GM18870 (cell line): ENCODE measurements at regions not wholly inside any gene's neighbourhood (a gene's known extent, or its start where the extent isn't known, plus 50 kb on each side); places are given as distances from the start of the nearest gene placed in this dataset.

Experiments
- ATAC-seq: cut with Tn5 transposase; IDR thresholded peaks from one replicate; pipeline ENCODE4 v1.9.1; 2021; ENCODE audit warnings: moderate library complexity; ENCODE audit not compliant: unreplicated experiment

DNA sequence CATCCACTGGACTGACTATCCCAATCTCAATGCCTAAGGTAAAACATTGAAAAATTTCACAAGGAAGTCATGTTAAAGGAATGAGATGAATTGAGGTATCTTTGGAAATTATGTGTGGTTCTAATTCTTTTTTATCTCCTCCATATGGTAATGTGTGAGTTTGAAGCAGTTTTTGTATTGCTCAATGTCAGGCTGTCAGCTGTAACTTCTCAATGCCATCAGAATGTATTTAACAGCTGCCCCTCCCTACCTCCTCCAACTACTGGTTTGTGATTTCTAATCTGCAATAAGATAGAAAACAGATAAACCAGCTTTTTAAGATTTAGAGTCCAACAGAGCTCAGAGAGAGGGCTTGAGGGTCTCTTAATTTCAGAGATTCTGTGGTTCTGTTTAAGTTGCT lies 1005.8 kb upstream of the ADGRB3 start:
- no peak for ATAC-seq

DNA sequence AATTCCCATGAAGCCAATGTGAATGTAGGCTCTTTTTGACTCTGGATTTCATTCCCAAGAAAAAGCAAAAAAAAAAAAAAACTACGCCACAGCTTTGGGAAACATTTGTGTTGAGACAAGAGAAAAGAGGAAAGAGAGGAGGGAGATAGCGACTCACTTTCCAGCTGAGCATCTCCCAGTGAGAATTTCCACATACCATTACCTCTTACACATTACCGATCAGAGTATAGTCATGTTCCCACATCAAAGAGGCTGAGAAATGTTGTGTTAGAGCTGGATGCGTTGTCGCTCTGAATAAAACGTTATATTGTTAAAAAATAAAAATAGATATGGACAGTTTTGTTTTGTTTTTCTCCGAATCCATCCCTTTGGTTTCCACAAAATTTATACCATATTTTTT lies 1019.3 kb upstream of the ADGRB3 start:
- no peak for ATAC-seq

DNA sequence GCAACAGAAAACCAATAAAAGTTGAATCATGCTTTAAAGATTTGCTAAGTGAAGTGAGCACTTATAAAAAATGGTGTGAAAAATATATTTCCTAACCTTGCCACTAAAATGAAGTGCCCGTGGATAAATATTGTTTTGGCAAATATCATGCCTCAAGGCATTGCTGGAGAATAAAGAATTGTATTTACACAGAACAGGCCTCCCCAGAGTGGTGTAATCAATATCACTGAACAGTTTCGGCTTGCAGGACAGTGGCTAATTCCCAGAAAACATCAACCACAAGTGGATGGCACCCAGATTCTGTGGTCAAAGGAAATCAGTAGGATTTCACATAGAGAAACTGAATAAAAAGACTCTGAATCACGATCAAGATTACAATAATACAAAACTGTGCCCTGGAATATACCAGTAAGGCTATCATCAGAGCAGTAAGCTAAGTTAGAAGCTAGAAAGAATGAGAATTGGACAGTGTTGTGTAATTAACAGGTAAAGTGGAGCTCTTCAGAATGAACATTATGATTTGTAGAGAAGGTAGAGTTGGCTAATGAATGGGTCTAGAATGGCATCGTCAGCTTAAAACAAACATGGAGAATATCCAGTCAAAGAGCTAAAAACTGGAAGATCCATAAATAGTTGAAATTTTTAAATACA lies 1026.9 kb upstream of the ADGRB3 start:
- no peak for ATAC-seq

DNA sequence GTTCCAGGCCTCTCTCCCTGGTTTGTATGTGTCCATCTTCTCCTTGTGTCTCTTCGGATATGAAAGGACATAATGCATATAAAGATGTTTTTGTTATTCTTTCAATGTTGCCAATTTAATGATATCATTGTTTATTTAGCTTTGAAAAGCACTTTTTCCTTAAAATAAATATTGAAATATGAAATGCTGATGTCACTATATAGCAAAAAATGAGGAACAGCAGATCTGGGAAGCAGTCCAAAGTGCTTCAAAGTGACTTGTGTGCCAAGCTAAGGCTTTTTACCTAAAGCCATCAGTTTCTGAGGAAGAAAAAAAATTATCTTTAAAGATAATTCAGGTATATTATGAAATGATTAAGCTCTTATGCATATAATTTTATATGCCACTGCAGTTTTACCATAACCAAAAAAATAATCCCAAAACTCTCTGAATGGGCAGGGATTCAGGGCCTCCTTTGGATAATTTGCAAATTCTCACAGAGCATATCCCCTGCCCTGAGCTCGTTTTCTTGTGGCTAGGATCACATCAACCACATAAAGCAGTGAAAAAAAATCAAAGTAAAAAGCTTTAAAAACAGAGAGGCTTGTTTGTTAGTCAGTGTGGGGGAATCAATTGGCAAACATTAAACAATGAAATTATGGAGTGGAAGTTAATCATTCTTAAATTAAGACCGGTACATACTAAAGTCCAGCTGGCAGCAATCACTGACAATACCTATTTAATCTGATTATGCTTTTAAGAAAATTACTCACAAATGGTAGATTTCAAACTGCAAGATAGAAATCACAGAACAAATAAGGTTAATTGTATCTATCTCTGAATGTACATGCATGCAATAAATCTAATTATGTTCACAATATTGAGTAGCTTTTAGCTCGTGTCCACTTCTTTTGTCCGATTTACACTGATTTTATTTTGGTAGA lies 1027.9 kb upstream of the ADGRB3 start:
- ATAC-seq = no peak

DNA sequence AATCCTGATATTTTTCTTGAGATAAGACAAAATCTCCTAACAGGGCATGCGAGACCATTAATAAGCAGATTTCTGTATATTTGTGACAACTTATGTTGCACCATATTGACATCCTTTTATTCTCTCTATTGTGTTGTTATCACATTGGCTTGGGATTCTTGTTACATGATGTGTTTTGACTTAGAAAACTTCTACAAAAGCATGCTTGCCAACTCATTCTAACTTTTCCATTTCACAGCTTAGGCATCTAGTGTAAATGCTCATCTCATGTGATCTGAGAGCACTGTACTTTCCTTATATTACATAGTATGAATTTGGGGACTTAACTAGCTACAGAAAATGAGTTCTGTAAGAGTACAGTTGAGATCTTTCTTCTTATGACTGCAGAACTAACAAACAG lies 1040.7 kb upstream of the ADGRB3 start:
- no peak for ATAC-seq

DNA sequence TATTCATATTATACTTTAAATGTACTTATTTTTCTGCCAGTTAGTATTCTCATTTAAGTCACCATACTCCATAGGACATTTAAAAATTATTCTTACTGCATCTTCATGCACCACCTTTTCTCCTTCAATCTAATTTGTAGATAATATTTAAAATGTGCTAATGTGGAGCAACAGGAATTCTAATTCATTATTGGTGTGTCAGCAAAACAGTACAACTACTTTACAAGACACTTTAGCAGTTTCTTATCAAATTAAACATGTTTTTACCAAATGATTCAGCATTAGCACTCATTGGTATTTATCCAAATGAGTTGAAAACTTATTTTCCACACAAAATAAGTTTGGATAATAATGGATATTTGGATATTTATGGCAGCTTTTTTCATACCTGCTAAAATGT lies 1041.8 kb upstream of the ADGRB3 start:
- no peak for ATAC-seq

DNA sequence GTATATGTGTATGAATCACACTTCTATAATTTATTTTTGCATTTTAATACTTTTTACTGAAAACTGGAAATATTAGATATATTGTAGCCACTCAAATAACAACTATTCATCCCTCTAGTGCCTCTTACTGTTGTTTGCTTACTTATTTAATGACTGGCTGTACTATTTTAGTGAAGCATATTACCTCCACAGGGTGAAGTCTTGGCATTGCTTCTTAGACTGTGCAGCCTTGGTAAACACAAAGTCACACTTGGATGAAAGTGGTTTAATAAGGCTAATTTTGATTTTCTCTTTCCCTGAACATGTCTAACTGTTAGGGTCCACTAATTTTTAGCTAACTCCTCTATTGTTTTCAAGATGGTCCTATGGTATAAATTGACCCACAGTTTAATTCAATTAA lies 1043.2 kb upstream of the ADGRB3 start:
- ATAC-seq = no peak

DNA sequence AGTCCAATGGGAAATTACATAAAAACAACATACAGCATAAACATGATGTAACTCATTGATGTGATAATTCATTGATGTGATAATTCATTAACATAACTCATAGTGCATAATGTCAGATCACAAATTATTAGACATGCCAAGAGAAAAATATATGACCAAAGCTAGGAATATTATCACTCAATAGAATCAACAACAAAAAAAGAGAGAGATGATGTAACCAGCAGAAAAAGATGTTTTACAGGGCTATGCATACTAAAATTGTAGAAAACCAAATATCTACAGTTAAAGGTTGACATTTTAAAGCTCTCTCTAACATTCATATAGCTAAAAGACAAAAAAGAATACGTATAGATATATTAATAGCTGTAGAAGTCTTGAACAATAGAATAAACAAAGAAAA lies 1067.2 kb upstream of the ADGRB3 start:
- ATAC-seq = no peak

DNA sequence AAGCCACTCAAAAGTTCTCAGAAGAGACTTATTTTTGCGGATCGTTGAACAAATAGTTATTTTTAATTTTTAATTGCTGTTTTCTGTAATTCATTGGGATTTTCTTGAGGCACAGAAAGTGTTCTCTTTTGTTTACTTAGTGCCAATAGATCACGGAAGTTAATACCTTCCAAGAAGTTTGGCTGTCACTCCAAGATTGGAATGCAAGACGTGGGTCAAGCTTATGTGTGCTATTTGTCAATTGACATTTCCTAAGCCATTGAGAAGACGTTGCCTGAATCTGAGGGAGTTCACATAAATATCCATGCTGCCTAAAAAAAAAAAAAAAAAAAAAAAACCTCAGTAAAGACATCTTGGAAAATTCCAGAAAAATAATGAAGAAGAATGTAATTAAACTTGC lies 1071.4 kb upstream of the ADGRB3 start:
- ATAC-seq = no peak

DNA sequence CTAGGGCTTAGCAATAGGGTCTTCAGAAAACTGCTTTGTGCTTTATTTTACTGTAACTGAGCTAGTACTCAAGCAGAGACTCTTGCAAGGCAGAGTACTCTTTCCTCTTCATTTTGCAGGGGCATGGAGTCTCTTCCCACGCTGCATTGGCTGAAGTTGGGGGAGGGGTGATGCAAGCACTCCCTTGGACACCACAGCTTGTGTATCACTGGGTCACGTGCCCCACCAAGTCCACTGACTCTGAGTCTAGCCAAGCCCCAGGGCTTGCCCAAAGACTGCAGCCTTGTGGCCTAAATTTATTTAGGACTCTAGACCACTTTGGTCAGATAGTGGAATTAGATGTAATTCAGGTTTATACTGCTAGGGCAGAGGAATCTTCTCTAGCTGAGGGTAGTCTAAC lies 1075.0 kb upstream of the ADGRB3 start:
- ATAC-seq = no peak

DNA sequence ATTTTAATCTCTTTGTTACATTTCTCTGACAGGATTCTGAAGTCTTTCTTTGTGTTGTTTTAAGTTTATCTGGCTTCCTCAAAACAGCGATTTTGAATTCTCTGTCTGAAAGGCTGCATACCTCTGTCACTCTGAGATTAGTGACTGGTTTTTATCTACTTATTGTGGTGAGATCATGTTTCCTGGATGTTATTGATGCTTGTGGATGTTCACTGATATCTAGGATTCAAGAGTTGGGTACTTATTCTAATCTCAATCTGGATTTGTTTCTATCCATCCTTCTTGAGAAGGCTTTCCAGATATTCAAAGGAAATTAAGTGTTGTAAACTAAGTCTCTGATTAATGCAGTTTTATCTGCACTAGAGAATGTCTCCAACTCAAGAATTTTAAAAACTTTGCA lies 1076.1 kb upstream of the ADGRB3 start:
- ATAC-seq = no peak

DNA sequence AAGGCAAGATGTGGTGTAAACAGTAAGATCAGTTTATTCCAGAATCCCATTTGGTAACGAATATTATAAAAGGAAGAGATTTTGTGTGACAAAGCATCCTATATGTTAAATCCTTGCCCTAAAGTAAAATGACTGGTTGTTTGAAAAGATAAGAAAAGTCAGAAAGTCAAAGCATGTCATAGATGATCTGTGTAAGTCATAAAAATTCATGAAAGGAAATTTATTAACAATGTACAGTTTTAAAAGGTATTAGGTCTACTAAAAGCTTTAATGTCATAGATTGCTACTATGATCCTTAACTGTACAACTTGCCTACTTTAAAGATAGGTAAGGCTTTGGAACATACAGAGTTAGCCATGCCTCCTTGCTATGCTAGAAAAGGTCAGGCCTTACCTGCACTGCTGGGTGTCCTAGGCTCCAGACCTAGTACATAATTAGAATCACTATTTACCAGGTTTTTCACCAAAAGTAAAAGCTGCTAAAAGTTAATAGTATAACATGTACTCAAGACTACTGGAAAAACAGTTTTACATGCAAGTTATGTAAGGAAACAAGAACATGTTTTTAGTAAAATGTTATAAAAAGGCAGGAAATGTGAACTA lies 1090.1 kb upstream of the ADGRB3 start:
- ATAC-seq = no peak

DNA sequence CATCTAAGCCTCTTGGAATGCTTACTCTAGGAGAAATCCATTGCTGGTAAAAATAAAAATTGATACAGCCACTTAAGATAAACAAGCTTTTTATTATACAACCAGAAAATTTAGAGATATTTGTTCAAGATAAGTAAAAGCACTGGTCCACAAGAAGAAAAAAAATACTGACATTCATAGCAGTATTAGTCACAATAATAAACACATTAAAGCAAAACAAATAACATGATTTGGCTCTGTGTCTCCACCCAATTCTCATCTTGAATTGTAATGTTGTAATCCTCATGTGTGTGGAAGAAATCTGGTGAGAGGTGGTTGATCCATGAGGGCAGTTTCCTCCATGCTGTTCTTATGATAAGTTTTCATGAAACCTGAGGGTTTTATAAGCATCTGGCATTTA lies 1093.5 kb upstream of the ADGRB3 start:
- ATAC-seq = no peak

DNA sequence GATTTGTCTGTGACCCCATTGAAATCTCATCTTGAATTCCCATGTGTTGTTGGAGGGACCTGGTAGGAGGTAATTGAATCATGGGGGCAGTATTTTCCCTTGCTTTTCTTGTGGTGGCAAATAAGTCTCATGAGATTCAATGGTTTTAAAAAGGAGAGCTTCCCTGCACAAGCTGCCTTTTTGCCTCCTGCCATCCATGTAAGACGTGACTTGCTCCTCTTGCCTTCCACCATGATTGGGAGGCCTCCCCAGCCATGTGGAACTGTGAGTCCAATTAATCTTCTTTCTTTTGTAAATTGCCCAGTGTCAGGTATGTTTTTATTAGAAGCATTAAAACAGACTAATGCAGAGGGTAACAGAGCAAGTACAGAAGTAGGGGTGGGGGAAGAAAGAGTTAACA lies 1097.0 kb upstream of the ADGRB3 start:
- ATAC-seq = no peak

DNA sequence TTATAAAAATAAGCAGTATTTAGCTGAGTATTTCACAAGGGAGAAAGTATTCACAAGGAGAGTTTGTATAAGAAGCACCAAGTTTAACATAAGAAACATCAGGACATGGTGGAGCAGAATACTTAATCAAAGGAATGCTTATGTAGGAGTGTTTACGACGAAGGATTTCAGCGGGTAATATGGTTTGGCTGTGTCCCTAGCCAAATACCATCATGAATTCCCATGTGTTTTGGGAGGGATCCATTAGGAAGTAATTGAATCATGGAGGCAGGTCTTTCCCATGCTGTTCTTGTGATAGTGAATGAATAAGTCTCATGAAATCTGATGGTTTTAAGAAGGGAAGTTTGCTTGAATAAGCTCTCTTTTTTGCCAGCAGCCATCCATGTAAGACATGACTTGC lies 1099.1 kb upstream of the ADGRB3 start:
- no peak for ATAC-seq

DNA sequence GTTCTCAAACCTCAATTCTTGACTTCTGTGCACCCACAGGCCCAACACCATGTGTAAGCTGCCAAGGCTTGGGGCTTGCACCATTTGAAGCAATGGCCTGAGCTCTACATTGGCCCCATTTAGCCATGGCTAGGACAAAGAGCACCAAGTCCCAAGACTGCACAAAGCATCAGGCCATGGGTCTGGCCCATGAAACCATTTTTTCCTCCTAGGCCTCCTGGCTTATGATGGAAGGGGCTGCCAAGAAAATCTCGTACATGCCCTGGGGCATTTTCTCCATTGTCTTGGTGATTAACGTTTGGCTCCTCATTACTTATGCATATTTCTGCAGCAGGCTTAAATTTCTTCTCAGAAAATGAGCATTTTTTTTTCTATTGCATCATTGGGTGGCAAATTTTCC lies 1128.7 kb upstream of the ADGRB3 start:
- no peak for ATAC-seq

DNA sequence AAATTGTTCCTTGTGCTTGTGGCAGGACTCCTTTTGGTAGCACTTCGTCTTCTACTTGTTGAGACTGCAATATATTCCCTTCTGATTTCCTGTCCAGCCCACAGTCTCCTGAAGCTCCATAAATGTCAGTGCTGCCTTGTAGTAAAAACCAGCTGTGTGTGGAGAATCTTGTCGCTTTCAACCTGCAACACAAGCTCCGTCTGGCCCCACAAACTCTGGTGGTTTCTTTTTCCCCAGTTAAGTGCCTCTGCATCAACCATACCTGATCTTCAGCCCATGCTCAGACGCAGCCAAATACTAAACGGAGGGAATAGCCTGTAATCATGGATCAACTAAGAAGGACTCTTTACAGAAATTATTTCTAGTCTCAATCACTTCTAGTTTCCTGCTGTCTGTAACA lies 1133.3 kb upstream of the ADGRB3 start:
- no peak for ATAC-seq

DNA sequence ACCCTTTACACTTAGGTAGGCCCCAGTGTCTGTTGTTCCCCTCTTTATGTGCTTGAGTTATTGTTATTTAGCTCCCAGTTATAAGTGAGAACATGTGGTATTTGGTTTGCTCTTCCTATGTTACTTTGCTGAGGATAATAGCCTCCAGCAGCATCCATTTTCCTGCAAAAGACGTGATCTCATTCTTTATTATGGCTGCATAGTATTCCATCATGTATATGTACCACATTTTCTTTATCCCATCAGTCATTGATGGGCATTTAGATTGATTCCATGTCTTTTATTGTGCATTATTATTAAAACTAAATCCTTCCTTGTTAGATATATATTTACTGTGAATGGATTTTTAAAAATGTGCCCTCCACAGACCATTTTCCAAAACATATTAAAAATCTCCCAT lies 1137.3 kb upstream of the ADGRB3 start:
- no peak for ATAC-seq

DNA sequence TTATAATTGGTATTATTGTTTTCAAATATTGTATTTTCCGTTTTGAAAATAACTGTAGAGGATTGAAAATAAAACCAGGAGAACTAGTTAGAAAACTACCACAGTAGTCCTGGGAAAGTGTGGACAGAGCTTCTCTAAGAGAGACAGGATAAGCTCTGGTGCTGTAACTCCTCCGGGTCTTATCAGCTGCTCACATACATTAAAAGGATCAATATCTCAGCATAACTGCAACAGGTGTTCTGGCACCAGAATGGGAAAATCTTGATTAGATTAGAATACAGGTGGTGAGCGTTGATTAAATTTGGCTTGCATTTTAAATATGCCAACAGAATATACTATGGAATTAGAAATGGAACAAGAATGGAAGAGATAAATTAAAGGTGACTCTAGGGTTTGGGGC lies 1138.9 kb upstream of the ADGRB3 start:
- ATAC-seq = no peak

DNA sequence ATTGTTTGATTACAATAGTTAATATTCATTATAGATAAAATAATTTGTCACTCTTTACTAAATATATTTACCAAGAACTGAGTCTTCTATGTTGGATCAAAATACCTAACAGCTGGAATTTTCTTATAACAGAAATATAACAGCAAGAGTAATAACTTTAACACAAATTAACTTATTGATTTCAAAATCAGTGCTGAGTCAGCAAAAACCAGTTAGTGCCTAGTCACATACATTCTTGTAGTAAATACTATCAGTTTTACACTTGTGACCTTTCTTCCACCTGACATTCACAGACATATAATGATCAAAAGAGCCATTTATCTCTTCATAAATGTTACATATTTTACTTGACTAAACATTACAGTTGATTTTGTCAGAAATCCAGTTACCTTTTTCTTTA lies 1141.4 kb upstream of the ADGRB3 start:
- ATAC-seq = no peak

DNA sequence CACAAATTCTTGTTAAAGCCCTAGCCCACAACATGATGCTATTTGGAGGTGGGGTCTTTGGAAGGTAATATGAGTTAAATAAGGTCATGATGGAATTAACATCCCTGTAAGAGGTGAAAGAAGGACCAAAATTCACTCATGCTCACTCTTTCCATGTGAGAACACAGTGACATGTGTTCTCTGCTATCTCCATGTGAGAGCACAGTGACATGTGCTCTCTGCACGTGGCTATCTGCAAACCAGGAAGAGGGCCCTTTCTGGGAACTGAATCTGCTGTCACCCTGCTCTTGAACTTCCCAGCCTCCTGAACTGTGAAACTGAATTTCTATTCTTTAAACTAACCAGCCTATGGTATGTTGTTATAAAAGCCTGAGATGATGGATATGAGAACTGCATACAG lies 1159.4 kb upstream of the ADGRB3 start:
- no peak for ATAC-seq

DNA sequence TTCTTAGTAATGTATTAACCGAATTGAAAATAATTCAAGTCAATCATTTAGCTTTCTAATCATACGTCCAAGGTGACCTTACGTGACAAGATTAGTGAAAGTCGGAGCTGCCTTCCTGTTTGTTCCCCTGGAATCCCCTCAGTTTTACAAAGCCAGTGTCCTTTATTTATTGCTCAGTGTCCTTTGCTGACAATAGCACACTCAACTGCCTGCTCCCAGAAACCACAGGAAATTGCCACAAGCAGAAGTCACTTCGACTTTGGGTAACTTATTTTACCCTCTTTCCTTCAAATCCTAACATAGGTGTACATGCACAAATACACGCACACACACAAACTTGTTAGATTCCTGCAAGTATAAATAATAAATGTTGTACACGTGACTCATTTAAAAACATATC lies 1167.7 kb upstream of the ADGRB3 start:
- no peak for ATAC-seq
